Hepatocyte (in vitro differentiated cells): ENCODE measurements at regions not wholly inside any gene's neighbourhood (a gene's known extent, or its start where the extent isn't known, plus 50 kb on each side); places are given as distances from the start of the nearest gene placed in this dataset.

Experiments
- DNase-seq: peaks from one replicate; pipeline ENCODE4 v3.0.0-alpha.2; 2016; ENCODE audit warnings: low spot score
- H2AFZ ChIP-seq: fragments of 200-600 bp; sonication (generic); 2 replicates; pipeline ENCODE4 v1.6.0; 2016; ENCODE audit warnings: antibody characterized with exemption, mild to moderate bottlenecking
- H3K27ac ChIP-seq: fragments of 200-600 bp; sonication (generic); 2 replicates; pipeline ENCODE4 v1.5.1; 2016; ENCODE audit warnings: mild to moderate bottlenecking
- H3K27me3 ChIP-seq: fragments of 200-600 bp; sonication (generic); 2 replicates; pipeline ENCODE4 v1.6.1; 2016
- H3K36me3 ChIP-seq: fragments of 200-600 bp; sonication (generic); replicated peaks from 2 replicates; pipeline ENCODE4 v1.5.1; 2016; ENCODE audit warnings: low read depth; ENCODE audit not compliant: insufficient read depth
- H3K4me1 ChIP-seq: fragments of 200-600 bp; sonication (generic); 2 replicates; pipeline ENCODE4 v1.5.1; 2016; ENCODE audit warnings: mild to moderate bottlenecking, moderate library complexity; ENCODE audit not compliant: insufficient read depth
- H3K4me2 ChIP-seq: fragments of 200-600 bp; sonication (generic); 2 replicates; pipeline ENCODE4 v1.6.0; 2016
- H3K4me3 ChIP-seq: fragments of 200-600 bp; sonication (generic); 2 replicates; pipeline ENCODE4 v1.5.1; 2016; ENCODE audit warnings: mild to moderate bottlenecking
- H3K79me2 ChIP-seq: fragments of 200-600 bp; sonication (generic); 2 replicates; pipeline ENCODE4 v1.6.0; 2017; ENCODE audit warnings: mild to moderate bottlenecking
- H3K9me2 ChIP-seq: fragments of 200-600 bp; sonication (generic); replicated peaks from 2 replicates; pipeline ENCODE4 v1.6.0; 2017; ENCODE audit warnings: mild to moderate bottlenecking; ENCODE audit not compliant: insufficient read depth
- H3K9me3 ChIP-seq: fragments of 200-600 bp; sonication (generic); 2 replicates; pipeline ENCODE4 v1.5.1; 2016; ENCODE audit warnings: low read depth, mild to moderate bottlenecking
- H4K20me1 ChIP-seq: fragments of 200-600 bp; sonication (generic); 2 replicates; pipeline ENCODE4 v1.6.0; 2016; ENCODE audit warnings: mild to moderate bottlenecking; ENCODE audit not compliant: insufficient read depth, poor library complexity, severe bottlenecking
- EZH2 ChIP-seq: fragments of 200-600 bp; sonication (generic); IDR thresholded peaks from 2 replicates; pipeline ENCODE4 v1.6.1; 2016; ENCODE audit warnings: antibody characterized with exemption, mild to moderate bottlenecking, borderline replicate concordance
- EZH2phosphoT487 ChIP-seq: fragments of 200-600 bp; sonication (generic); IDR thresholded peaks from one replicate; pipeline ENCODE4 v1.6.1; 2018; ENCODE audit warnings: antibody characterized with exemption, mild to moderate bottlenecking, low read depth, moderate library complexity; ENCODE audit not compliant: unreplicated experiment, severe bottlenecking
- WGBS: methylation state at CpG from one replicate; pipeline ENCODE4 v1.1.6; 2016; ENCODE audit warnings: low lambda C conversion rate; ENCODE audit errors: missing lambda C conversion rate; 5-methylcytosine and 5-hydroxymethylcytosine counted together
- TF ChIP-seq, protein P1 (sequence below): fragments of 200-600 bp; sonication (generic); IDR thresholded peaks from 2 replicates; pipeline ENCODE4 v1.5.1; 2016; ENCODE audit warnings: antibody characterized with exemption, mild to moderate bottlenecking; ENCODE audit not compliant: poor library complexity

DNA sequence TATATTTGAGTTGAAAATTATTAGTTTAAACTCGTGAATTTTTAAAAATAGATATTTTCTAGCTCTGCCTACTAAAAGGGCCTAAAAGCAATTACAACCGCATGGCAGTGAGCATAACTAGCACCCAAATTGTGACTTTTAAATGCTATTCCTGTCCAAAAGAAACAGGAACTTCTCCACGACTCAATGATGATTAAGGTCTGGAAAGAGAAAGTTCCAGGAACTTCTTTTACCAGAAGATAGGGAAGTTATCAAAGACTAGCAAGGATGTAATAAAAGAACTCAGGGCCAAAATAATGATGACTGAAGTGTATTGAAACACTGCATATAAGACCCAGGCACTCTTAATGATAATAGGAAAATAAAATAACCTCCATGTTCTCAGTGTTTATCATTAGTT, 313.0 kb downstream of the PLPP3 start:
- DNase-seq, result no peak
- no peaks in the 10 kb centered on the region for H3K9me2 ChIP-seq
- no peaks in the 10 kb centered on the region for H3K9me3 ChIP-seq
- no peaks in the 10 kb centered on the region for H3K4me1 ChIP-seq
- no peak overlapping the region for H2AFZ ChIP-seq
- H3K27ac ChIP-seq, result no peak overlapping the region
- no peaks in the 10 kb centered on the region for H3K27me3 ChIP-seq
- H3K36me3 ChIP-seq, result no peaks in the 10 kb centered on the region
- H4K20me1 ChIP-seq, result no peaks in the 10 kb centered on the region
- no peaks in the 10 kb centered on the region for H3K79me2 ChIP-seq
- no peak overlapping the region for H3K4me3 ChIP-seq
- no peak overlapping the region for H3K4me2 ChIP-seq
- 84% methylated on average over 3 of the region's 3 CpGs for WGBS
- TF ChIP-seq EZH2phosphoT487, result no peak
- no peak for TF ChIP-seq EZH2
- TF ChIP-seq, protein P1, sequence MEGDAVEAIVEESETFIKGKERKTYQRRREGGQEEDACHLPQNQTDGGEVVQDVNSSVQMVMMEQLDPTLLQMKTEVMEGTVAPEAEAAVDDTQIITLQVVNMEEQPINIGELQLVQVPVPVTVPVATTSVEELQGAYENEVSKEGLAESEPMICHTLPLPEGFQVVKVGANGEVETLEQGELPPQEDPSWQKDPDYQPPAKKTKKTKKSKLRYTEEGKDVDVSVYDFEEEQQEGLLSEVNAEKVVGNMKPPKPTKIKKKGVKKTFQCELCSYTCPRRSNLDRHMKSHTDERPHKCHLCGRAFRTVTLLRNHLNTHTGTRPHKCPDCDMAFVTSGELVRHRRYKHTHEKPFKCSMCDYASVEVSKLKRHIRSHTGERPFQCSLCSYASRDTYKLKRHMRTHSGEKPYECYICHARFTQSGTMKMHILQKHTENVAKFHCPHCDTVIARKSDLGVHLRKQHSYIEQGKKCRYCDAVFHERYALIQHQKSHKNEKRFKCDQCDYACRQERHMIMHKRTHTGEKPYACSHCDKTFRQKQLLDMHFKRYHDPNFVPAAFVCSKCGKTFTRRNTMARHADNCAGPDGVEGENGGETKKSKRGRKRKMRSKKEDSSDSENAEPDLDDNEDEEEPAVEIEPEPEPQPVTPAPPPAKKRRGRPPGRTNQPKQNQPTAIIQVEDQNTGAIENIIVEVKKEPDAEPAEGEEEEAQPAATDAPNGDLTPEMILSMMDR, result no peak

DNA sequence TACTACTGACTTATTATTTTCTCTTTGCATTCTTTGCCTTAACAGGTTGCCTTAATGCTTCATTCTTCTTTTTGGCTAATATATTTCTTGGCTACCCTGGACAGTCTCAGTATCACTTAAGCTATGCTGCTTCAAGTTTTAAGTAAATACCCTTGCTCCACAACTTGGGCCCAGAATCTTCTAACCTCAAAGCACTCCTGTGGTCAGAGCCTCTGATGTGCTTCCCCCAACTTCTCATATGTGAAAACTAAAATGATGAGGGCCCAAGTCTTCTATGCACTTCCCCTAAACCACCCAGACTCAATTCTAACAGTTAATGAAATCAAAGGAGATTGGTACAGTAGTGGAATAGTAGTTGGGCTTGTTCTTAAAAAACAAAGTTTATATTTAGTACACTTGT, 314.1 kb downstream of the PLPP3 start:
- Histone ChIP-seq H3K36me3 (no peaks in the 10 kb centered on the region), H2AFZ (no peak overlapping the region), H3K27ac (no peak overlapping the region), H3K4me2 (no peak overlapping the region), H3K4me3 (no peak overlapping the region), H3K79me2 (no peaks in the 10 kb centered on the region), H3K27me3 (no peaks in the 10 kb centered on the region), H3K9me3 (no peaks in the 10 kb centered on the region), H3K4me1 (no peaks in the 10 kb centered on the region), H4K20me1 (no peaks in the 10 kb centered on the region), H3K9me2 (no peaks in the 10 kb centered on the region)
- TF ChIP-seq EZH2phosphoT487, result no peak
- TF ChIP-seq, protein P1, result no peak
- no peak for TF ChIP-seq EZH2
- no peak for DNase-seq

DNA sequence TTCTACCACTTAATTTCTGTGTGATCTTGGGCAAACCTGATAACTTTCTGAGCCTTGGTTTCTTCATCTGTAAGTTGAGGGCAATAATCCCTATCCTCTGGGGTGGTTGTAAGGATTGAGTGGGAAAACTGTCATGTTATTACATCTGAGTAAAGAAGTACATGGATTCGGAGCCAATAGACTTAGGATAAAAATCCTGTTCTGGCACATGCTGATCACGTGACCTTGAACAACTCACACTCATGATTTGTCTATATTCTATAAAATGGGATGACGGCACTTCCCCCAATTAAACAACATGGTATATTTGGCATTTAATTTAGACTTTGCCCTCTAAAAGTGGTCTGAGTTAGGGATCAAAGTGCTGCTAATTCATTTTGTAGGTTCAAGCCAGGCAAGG, 315.5 kb downstream of the PLPP3 start:
- WGBS, result 99% methylated on average over 3 of the region's 3 CpGs

More for the DNA sequence above, 315.5 kb downstream of the PLPP3 start:
- H3K4me2 ChIP-seq, result no peak overlapping the region
- no peaks in the 10 kb centered on the region for H3K9me2 ChIP-seq
- H3K9me3 ChIP-seq, result no peaks in the 10 kb centered on the region
- H3K79me2 ChIP-seq, result no peaks in the 10 kb centered on the region
- no peak overlapping the region for H2AFZ ChIP-seq
- H3K4me1 ChIP-seq, result no peaks in the 10 kb centered on the region
- H3K4me3 ChIP-seq, result no peak overlapping the region
- no peaks in the 10 kb centered on the region for H3K36me3 ChIP-seq
- no peaks in the 10 kb centered on the region for H3K27me3 ChIP-seq
- no peak for DNase-seq
- TF ChIP-seq EZH2phosphoT487 (no peak), EZH2 (no peak)
- TF ChIP-seq, protein P1, result no peak
- no peaks in the 10 kb centered on the region for H4K20me1 ChIP-seq
- no peak overlapping the region for H3K27ac ChIP-seq
